Erythroblast (primary cell): ENCODE measurements at regions not wholly inside any gene's neighbourhood (a gene's known extent, or its start where the extent isn't known, plus 50 kb on each side); places are given as distances from the start of the nearest gene placed in this dataset.

Source experiments
- DNase-seq, 2 experiments: peaks; one replicate each; lab custom pipeline; 2025; lab: John Stamatoyannopoulos, UW
- GATA1 ChIP-seq: IDR thresholded peaks from 2 replicates; pipeline ENCODE4 v1.6.1; 2011; ENCODE audit warnings: low read depth, mild to moderate bottlenecking, control low read depth, low read length, moderate library complexity
- POLR2A ChIP-seq: IDR thresholded peaks from 2 replicates; pipeline ENCODE4 v1.6.1; 2011; ENCODE audit warnings: mild to moderate bottlenecking, low read length

DNA sequence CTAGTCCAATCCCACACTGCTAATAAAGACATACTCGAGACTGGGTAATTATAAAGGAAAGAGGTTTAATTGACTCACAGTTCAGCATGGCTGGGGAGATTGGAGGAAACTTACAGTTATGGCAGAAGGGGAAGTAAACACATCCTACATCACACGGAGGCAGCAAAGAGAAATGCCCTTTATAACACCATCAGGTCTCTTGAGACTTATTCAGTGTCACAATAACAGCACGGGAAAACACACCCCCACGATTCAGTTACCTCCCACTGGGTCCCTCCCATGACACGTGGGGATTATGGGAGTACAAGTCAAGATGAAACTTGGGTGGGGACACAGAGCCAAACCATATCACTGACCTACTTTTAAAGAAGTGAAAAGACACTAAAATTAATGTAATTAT, 1130.4 kb upstream of the SLC10A2 start:
- TF ChIP-seq POLR2A (no peak), GATA1 (no peak)
- no peak for DNase-seq

DNA sequence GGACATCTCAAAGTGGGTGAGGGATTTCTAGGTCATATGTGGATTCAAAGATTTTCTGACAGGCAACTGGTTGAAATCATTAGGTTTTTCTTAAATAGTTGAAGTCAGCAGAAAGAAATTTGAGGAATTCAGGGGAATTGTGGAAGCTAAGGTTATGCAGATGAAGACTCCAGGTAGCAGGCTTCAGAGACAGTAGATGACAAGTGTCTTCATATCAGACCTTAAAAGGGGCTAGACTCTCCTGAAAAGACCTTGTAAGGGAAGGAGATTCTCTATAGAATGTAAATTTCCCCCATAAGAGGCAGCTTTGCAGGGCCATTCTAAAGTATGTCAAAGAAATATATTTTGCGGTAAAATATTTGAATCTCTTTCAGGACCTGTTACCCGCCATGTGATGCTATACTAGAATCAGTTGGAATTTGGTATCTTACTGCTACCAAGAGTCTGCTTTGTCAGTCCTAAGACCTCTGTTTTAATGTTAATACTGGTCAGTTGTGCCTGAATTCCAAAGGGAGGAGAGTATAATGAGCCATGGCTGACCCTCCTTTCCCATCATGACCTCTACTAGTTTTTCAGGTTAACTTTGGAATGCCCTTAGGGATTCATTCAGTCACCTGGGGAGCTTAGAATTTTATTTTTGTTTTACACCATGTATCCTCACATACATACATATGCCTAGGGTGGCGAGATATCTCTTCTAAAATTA, 1115.5 kb upstream of the SLC10A2 start:
- TF ChIP-seq GATA1 (no peak), POLR2A (no peak)
- DNase-seq, result no peak

DNA sequence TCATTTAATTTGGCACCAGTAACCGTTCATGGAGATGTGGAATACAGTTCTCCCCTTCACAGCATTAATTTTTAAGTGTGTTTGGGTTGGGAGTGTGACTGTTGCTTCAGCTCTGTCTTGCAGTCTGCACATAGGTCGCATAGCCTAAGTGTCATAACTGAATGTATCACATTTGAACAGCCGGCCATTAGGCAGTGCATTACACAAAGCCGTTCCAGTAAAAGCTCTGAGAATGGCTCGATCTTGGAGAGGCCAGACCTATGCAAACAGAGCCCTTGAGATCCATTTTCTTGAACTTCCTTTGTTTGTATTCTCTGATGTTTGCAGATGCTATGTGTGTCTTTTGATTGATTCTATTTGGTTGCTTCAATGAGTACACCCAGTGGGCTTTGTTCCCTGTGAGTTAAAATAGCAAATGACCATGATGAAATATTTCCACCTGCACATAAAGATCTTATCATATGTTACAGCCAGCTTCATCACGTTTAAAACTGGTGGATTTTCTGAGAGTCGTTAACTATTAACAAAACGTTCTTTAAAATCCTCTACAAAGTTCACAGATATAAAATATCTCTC, 1104.9 kb upstream of the SLC10A2 start:
- TF ChIP-seq POLR2A (no peak), GATA1 (no peak)
- DNase-seq, result no peak

DNA sequence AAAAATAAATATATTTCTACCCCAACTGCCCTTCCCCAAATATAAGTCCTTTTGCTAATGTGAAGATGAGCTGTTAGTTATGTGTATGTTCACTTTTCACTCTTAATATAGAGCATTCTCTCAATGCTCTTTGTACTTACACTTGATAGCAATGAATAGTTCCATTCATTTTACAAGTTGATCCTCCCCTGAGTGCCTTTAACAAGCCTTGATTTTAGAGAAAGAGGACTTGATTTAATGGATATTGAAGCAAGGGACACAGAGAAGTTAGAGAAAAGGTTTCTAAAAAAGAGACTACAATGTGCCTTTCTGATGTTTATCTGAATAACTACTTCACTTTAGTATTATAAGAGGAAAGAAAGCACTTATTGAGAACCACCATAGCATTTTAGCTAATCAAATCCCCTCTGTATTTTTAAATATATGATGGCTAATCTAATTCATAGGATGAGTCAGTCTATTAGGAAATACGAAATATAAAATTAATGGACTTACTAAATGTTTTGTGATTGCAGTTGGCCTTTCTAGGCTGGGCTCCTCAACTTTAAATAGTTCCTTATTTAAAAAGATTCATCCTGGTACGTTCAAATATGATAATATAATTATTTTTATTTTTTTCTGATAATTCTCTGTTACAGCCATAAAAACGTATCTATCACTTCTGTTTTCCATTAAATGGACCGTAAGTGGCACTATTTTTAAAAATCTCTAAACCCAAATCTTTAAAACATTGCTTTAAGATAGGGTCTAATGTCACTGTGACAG, 1097.8 kb upstream of the SLC10A2 start:
- TF ChIP-seq POLR2A, result no peak
- TF ChIP-seq GATA1, result no peak
- no peak for DNase-seq

DNA sequence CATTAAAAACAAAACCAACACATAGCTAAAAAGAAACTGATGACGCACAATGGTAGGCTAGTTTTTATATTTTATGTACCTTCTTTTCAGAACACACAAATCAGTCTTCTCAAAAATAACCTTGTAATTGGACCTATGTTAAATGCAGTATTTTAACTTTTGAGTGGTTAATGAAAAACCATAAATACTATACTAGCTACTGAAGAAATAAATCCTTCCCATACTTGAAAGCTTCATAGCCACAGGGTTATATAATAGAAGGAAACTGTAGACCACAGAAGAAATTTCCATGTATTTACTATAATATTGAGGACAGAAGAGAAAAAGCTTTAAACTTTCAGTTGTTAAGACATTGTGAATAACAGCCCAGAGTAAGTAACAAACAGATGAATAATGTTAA, 1094.3 kb upstream of the SLC10A2 start:
- no peak for DNase-seq
- TF ChIP-seq POLR2A (no peak), GATA1 (no peak)

DNA sequence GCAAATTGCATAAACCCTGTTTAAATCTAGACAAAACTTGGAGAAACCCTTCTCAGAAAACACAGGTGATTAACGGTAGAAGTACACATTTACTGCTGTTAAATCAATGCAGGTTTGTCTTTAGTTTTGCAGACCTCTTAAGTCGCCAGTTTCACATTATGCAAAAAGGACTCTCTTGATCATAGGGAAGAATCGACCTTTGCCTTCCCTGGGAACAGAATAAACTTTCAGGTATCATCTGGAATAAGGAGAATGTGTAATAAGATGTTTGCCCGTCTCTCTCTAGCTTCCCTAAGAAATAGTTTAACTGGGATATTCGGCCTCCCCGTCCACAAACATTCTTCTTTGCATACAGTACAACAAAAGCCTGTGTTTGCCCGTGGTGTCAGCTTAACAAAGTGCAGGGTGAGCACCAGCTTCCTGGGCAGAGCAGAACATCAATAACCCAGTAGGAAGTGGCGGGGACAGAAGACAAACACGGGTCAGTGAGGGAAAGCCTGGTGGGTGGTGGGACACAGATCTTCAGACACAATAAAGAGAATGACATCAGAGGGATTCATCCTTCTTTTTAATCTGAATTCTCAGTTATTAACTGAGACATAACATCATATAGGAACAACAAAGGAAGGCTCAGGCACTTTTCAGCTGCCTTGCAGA, 1077.7 kb upstream of the SLC10A2 start:
- no peak for DNase-seq
- no peak for TF ChIP-seq GATA1
- no peak for TF ChIP-seq POLR2A

DNA sequence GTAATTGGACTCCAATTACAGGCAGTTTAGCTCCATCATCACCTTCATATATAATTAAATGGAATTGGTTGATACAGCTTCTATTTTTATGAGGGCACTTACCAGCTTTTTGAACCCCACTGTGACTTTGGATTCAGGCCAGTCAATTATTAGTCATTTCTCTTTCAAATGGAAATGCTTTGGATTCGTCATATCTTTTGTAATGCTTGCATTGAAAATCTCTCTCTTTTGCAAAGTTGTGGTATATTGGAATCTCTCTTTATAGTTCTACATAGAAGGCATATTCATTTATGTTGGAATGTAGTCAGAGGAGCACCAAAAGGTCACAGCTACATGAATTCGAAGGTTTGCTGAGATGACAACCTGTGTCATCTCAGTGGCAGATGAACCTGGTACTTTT, 1074.3 kb upstream of the SLC10A2 start:
- no peak for DNase-seq
- no peak for TF ChIP-seq GATA1
- no peak for TF ChIP-seq POLR2A

DNA sequence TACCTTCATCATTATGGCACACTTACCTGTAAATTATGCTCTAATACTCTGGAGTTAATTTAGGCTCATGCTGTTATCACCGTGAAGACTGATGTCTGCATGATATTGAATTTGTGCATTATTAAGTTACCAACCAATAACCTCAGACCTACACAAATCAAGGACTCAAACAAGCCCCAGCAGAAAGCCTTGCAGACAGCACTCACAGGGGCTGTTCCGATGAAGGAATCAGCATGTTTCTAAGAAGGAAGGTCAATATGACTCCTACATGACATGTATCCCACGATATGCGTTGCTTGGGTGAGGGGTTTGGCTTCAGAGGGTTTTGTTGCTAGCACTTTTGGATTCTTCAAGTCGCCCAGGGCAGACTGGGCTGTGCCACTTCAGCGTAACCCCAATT, 1071.2 kb upstream of the SLC10A2 start:
- DNase-seq, result no peak
- TF ChIP-seq POLR2A, result no peak
- no peak for TF ChIP-seq GATA1

DNA sequence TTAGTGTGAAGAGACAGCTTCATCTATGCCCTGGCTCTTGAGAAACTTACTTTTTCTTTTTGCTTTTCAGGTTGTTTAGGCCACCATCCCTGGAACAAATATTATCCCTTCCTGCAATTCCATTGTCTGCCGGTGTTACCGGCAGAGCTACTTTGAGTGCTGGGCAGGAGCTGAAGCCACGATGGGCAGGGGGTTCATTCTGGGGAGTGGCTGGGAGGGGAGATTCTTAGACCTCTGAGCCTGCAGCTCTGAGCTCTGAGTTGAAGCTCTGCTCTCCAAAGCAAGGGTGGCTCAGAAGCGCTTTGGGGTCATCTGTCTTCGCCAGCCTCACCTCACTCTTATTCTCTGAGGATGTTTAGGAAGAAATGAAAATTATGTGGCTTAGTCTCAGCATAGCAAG, 1066.6 kb upstream of the SLC10A2 start:
- DNase-seq, result no peak
- no peak for TF ChIP-seq GATA1
- no peak for TF ChIP-seq POLR2A

DNA sequence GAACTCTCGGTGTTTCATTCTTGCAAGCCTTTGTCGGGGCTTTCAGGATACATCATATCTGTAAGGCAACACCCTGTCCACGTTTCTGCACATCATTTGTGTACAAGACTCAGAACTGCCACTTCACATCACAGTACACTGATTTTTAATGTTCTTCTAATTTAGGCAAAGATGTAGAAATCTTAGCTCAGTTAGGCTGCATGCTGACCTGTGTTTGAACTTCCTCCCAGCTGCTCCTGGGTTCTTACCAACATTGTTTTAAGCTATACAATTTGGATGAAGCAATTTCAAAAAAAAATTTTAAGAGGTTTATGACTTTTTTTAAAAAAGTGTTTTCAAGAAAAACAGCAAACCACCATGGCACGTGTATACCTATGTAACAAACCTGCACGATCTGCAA, 1047.9 kb upstream of the SLC10A2 start:
- DNase-seq, result no peak
- TF ChIP-seq POLR2A (no peak), GATA1 (no peak)

DNA sequence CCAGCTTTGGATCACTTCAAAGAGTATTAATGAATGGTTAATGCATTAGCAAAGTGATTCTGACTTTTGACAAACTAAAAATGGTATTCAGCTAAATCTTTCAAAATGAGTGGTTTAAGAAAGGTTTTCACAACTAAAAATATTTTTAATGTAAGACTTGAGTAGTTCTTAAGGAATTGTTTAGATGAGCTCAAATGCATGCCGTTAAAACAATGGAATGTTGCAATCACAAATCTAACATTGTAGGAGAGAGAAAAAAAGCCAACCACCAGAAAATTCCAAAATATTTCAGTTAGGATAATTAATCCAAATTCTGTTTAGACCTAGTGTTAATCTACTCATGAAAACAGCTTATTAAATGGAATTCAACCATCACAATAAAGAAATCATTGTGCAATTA, 1044.8 kb upstream of the SLC10A2 start:
- DNase-seq, result no peak
- TF ChIP-seq POLR2A (no peak), GATA1 (no peak)

DNA sequence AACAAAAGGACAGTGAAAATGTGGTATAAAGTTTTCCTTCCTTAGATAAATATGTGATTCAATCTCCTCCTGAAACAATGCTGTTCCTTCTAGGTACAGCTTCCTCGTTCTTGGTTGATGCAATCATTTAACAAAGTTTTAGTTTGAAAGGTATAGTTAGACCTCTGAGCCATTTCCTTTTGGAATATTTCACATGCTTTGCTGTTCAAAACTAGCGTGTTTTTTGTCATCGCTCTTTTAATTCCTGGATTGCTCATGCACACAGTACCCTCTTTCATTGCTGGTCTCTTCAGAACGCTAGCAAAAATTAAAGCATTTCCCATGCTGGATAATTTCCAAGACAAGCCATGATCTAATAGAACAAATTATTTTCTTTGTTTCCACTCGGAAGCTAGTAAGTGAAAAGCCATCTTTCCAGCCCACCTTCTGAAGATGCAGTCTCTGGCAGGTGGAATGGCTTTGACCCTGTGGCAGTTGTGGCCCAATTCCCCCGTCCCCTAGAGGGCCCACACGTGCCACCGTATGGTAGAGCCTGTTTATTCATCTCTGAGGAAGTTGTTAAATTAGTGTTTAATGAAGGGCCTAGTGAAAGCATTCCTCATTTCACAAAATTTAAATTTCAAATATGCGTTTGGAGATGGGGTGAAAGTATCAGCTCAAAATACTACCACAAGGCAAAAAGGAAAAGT, 1040.6 kb upstream of the SLC10A2 start:
- TF ChIP-seq POLR2A, result no peak
- TF ChIP-seq GATA1, result no peak
- no peak for DNase-seq
